PFSK-1 (cell line): ENCODE measurements at regions not wholly inside any gene's neighbourhood (a gene's known extent, or its start where the extent isn't known, plus 50 kb on each side); places are given as distances from the start of the nearest gene placed in this dataset.

Experiments
- FOXP2 ChIP-seq: optimal IDR thresholded peaks from 2 replicates; pipeline ENCODE3; 2011; ENCODE audit warnings: borderline replicate concordance, control low read depth, inconsistent platforms; ENCODE audit not compliant: insufficient read depth; ENCODE audit errors: extremely low read length, extremely low read depth
- POLR2AphosphoS5 ChIP-seq: IDR thresholded peaks from 2 replicates; pipeline ENCODE4 v1.6.1; 2012; ENCODE audit warnings: low read depth, mild to moderate bottlenecking, control low read depth, low read length, moderate library complexity
- SIN3A ChIP-seq: IDR thresholded peaks from 2 replicates; pipeline ENCODE4 v1.6.1; 2012; ENCODE audit warnings: mild to moderate bottlenecking, low read length, moderate library complexity, borderline replicate concordance; ENCODE audit not compliant: insufficient read depth
- TAF1 ChIP-seq: IDR thresholded peaks from 2 replicates; pipeline ENCODE4 v1.6.1; 2012; ENCODE audit warnings: low read length, control low read depth, borderline replicate concordance; ENCODE audit not compliant: insufficient read depth
- TF ChIP-seq, protein P1 (sequence below), 2 experiments: IDR thresholded peaks; 2 replicates each; pipeline versions ENCODE4 v1.6.1 to v1.8.0; 2011 to 2012; ENCODE audit warnings: low read depth in 2 of 2, low read length in 2 of 2, control low read depth in 1 of 2, inconsistent platforms in 1 of 2, mild to moderate bottlenecking in 1 of 2, moderate library complexity in 1 of 2; ENCODE audit not compliant: insufficient read depth in 1 of 2

DNA sequence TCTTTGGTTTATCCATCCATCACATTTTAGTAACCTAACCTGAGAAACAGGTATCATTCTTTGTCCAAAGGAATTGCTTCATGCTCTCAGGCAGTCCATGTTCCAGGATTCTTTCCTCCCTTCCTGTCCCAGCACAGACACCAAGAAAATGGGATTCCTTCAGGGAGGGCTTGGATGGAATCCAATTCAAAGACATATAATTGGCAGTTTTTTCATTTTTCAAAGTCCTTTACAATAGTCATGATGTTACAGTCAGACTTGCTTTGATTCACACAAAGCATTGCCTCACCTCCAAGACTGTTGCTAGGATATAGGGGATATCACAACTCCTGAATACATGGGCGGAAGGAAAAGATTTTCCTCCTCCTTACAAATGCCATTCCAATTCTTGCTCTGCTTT is 241.4 kb upstream of the ACVR2A start:
- TF ChIP-seq TAF1 (no peak), FOXP2 (no peak)

DNA sequence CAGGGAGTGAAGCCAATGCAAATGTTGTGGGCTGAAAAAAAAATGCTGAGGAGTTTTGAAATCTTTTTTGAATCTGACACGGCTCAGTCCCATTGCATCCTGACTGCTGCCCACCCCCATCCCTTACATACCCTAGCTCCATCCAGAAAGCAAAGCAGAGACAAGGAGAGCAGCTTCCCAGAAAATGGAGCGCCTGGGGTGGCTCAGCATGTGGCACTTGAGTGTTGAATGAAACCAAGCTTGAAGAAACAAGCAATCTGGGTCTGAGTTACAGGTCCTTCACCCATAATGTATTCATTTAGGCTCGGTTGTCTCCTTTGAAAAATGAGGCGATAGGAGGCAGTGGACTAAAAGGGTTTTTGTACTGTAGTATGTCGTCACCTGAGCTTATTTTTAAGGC is 244.2 kb upstream of the ACVR2A start:
- no peak for TF ChIP-seq POLR2AphosphoS5
- no peak for TF ChIP-seq SIN3A

DNA sequence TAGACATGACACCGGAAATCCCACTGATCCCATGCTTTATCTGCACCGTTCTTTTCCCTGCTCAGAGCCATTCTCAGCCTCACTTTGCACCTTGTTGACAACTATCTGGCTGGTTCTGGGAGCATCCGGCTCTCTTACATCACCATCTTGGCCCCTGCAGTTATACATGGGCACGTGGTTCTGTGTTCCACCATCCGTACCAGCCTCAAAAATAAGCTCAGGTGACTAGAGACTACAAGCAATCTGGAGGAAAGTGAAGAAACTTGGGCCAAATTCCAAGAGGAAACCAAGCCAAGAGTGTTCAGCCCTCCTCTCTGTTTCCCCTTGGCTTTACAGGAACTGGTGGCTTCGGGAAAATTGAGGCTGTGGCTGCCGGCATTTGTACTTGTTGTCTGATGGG is 244.6 kb upstream of the ACVR2A start:
- no peak for TF ChIP-seq SIN3A
- TF ChIP-seq, protein P1, sequence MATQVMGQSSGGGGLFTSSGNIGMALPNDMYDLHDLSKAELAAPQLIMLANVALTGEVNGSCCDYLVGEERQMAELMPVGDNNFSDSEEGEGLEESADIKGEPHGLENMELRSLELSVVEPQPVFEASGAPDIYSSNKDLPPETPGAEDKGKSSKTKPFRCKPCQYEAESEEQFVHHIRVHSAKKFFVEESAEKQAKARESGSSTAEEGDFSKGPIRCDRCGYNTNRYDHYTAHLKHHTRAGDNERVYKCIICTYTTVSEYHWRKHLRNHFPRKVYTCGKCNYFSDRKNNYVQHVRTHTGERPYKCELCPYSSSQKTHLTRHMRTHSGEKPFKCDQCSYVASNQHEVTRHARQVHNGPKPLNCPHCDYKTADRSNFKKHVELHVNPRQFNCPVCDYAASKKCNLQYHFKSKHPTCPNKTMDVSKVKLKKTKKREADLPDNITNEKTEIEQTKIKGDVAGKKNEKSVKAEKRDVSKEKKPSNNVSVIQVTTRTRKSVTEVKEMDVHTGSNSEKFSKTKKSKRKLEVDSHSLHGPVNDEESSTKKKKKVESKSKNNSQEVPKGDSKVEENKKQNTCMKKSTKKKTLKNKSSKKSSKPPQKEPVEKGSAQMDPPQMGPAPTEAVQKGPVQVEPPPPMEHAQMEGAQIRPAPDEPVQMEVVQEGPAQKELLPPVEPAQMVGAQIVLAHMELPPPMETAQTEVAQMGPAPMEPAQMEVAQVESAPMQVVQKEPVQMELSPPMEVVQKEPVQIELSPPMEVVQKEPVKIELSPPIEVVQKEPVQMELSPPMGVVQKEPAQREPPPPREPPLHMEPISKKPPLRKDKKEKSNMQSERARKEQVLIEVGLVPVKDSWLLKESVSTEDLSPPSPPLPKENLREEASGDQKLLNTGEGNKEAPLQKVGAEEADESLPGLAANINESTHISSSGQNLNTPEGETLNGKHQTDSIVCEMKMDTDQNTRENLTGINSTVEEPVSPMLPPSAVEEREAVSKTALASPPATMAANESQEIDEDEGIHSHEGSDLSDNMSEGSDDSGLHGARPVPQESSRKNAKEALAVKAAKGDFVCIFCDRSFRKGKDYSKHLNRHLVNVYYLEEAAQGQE (IDR thresholded peaks at IDR 0.05; ENCODE audit: insufficient read depth in 1 of 2, low read depth in 2 of 2, low read length in 2 of 2) = no peak
- no peak for TF ChIP-seq TAF1
- no peak for TF ChIP-seq POLR2AphosphoS5
- TF ChIP-seq FOXP2 = no peak

DNA sequence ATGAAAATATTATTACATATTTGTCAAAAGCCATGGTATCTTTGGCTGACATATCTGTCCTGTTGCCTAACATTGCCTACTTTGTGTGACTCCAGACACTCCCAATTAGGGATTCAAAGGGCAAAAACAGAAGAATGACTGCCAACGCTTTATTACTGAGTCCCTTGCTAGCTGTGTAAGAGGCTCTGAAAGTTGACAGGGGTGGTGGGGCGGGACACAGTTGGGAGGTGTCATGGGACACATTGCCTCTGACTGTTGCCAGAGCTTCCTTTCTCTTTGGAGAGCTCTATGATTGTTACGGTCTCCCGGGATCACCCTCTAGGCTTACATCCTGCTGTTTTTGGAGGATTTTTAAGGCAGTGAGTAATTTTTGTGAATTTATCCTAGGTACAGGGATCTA is 249.6 kb upstream of the ACVR2A start:
- TF ChIP-seq SIN3A = no peak
- no peak for TF ChIP-seq FOXP2
- TF ChIP-seq, protein P1 (IDR thresholded peaks at IDR 0.05; ENCODE audit: insufficient read depth in 1 of 2, low read depth in 2 of 2, low read length in 2 of 2) = no peak
- TF ChIP-seq POLR2AphosphoS5 = no peak
- TF ChIP-seq TAF1 = no peak

DNA sequence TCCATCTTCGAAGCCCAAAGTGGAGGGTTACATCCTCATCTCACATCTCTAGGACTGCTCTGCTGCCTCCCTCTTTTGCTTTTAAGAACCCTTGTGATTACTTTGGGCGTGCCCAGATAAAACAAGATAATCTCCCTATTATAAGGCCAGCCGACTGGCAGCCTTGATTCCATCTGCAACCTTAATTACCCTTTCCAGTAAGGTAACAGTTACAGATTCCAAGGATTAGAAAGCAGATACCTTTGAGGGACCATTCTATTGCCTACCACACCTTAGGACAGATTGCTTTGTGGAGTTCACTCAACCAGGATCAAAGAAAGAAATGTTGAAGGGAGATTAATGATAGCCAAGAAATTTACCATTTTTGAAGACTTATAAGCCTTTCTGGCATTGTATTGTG is 250.8 kb upstream of the ACVR2A start:
- TF ChIP-seq POLR2AphosphoS5 (no peak), FOXP2 (no peak), TAF1 (no peak), SIN3A (no peak)
- TF ChIP-seq, protein P1 (IDR thresholded peaks at IDR 0.05; ENCODE audit: insufficient read depth in 1 of 2, low read depth in 2 of 2, low read length in 2 of 2) = no peak

DNA sequence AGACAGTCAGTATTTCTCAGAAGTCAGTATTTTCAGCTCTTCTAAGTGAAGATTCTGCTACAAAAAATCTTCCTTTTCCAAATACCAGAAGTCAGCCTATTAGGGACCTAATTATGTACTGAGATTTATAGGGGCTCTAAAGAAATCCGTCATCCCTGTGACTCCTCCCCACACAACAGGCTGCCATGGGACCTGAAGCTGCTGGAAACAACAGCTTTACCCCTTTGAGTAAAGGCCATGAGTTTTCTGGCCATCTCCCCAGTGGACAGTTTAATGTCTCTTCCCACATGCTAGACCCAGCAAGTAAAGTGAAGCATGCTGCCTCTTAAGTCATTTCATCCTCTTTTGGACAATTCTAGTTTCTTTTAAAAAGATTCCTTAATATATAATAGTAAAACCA is 255.7 kb upstream of the ACVR2A start:
- no peak for TF ChIP-seq SIN3A
- no peak for TF ChIP-seq FOXP2
- no peak for TF ChIP-seq TAF1
- TF ChIP-seq, protein P1 (IDR thresholded peaks at IDR 0.05; ENCODE audit: insufficient read depth in 1 of 2, low read depth in 2 of 2, low read length in 2 of 2) = no peak
- no peak for TF ChIP-seq POLR2AphosphoS5
